ENCODE measurements at regions not wholly inside any gene's neighbourhood (a gene's known extent, or its start where the extent isn't known, plus 50 kb on each side); places are given as distances from the start of the nearest gene placed in this dataset.
"Not testable (repeated sequence)": the region's sequence is repeated elsewhere in the genome, so short reads cannot be mapped to it uniquely, and the experiment has no call there.

GRCh38 chrX:93868289-93868965, 194.4 kb downstream of the FAM133A start:
- no peak for DNase-seq

DNA sequence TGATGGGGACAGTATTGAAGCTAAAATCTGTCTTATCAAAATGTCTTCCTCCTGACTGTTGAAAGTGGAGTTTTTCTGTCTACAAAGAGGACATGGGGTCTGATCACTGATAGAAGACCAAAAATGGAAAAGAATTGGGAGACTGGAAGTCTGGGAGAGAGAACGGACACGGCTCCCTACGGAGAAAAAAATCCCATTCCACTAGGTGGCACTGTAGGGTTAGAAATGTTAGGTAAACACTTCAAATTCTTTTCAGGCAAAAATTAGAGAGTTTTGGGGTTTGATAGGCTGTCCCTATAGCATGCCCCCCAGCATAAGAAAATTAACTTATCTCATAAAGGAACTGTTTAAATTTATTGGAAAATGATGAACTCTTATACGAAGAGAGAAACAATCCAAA, 200.5 kb downstream of the FAM133A start:
- peak; percentile 4 for DNase-seq

DNA sequence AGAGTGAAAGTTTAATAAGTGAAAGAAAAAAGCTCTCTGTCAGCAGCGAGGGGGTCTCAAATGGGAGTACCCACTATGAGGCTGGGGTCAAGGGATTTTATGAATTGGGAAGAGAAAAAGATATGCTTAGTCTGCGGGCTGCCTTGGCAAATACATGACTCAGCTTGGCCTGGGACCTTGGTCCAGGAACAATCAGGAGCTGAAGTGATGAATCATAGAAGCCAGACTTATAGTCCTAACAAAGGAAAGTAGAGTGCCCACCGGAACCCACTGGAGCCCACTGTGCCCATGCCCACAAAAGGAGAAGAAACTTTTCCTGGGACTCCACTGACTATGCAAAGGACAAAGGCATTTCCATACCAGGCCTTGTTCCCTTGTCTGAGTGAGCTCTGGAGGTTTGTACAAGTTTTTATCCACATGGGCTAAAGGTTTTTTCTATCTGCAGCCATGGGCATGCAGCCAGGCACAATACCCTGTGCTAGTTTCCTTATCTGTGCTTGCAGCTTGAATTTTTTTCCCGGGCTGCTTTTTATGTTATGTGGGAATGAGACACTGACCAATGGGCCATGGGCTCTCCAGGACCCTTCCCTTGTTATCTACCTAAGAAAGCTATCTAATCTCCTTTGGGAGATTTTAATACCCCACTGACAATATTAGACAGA, 201.7 kb downstream of the FAM133A start:
- DNase-seq = no peak

DNA sequence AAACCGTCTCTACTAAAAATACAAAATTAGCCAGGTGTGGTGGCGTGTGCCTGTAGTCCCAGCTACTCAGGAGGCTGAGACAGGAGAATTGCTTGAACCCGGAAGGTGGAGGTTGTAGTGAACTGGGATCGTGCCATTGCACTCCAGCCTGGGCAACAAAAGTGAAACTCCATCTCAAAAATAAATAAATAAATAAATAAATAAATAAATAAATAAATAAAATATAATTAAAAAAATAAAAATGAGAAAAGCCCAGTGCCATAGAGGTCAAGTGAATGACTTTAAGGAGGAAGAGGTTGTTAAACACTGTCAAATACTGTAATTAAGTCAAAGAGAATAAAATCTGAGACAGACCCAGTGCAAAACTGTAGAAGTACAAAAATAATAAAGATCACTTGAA, 247.0 kb downstream of the FAM133A start:
- DNase-seq = not testable (repeated sequence)

- no peak for DNase-seq
Measured at GRCh38 chrX:93932471-93933220, 258.6 kb downstream of the FAM133A start.

DNA sequence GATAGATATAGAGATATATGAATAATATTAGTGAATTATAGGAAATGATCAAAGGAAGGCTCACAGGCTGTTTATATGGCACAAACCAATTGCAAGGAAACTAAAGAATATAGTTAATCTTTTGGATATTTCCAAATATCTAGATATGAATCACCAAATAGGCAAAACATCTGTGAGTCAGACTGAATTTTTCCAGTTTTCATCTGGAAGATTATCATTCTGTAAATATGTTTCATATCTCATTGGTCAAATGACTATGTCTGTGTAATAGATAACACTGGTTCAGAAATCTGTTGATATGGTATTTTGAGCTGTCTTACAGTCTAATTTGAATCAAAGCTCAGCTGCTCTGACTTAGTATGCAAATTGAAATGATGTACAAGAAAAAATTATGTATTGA, 303.6 kb downstream of the FAM133A start:
- DNase-seq = no peak

- no peak for DNase-seq
Measured at GRCh38 chrX:93985344-93986307, 311.6 kb downstream of the FAM133A start.

Data from renal pelvis (tissue), 1 donor.